Neural crest cell (in vitro differentiated cells): ENCODE measurements at regions not wholly inside any gene's neighbourhood (a gene's known extent, or its start where the extent isn't known, plus 50 kb on each side); places are given as distances from the start of the nearest gene placed in this dataset.
"Not testable (repeated sequence)": the region's sequence is repeated elsewhere in the genome, so short reads cannot be mapped to it uniquely, and the experiment has no call there.

Experiments
- DNase-seq: peaks from one replicate; pipeline ENCODE4 v3.0.0; 2021; ENCODE audit warnings: low read depth, mixed read lengths, low spot score
- H3K27ac Mint-ChIP-seq: one replicate; pipeline ENCODE4 v1.8.0; 2021; ENCODE audit warnings: mild to moderate bottlenecking, mixed read lengths; ENCODE audit not compliant: unreplicated experiment
- H3K27me3 Mint-ChIP-seq: 2 replicates; pipeline ENCODE4 v1.8.0; 2021; ENCODE audit warnings: low read depth, mild to moderate bottlenecking, mixed read lengths
- H3K36me3 Mint-ChIP-seq: 2 replicates; pipeline ENCODE4 v1.8.0; 2021; ENCODE audit warnings: low read depth, mild to moderate bottlenecking, mixed read lengths
- H3K4me1 Mint-ChIP-seq: 2 replicates; pipeline ENCODE4 v1.8.0; 2021; ENCODE audit warnings: mixed read lengths
- H3K4me3 Mint-ChIP-seq: one replicate; pipeline ENCODE4 v1.8.0; 2021; ENCODE audit warnings: mild to moderate bottlenecking, mixed read lengths
- H3K9me3 Mint-ChIP-seq: 2 replicates; pipeline ENCODE4 v1.8.0; 2021; ENCODE audit warnings: mixed read lengths
- CTCF ChIP-seq: fragments of 200-600 bp; sonication (generic); conservative IDR thresholded peaks from 2 replicates; pipeline ENCODE4 v1.5.0; 2021; ENCODE audit warnings: antibody characterized with exemption, mild to moderate bottlenecking

DNA sequence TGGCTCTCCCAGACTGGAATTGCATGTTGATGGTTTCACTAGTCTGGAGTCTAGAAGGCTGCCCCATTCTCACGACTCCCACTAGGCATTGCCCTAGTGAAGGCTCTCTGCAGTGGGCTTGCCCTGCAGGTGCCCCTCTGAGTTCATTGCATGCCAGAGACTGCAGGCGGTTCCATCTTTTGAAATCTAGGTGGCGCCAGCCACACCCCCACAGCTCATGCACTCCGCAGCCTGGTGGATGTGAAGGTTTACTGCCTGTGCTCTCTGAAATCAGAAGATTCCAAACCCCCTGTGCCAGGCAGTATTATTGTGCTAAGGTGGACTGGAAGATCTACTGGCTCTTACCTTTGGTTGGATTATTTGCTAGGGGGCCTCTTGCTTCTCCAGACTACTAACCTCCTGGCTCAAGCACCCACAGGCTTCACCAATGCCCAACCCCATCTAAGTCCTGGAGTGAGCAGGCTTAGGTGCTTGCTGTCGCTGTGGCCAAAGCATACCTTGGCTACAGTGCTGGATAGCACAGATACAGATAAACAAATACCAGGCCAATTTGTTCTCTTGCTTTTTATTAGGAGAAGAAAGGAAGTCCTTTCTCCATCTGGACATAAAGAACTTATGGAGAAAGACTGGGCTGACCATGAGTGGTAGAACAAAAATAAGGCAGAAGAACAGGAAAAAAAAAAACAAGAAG lies 83.5 kb upstream of the SIM2 start:
- Mint-ChIP-seq H3K4me3 (no peak overlapping the region), H3K9me3 (peaks cover 6% of the 10 kb centered on the region)

GRCh38 chr21:36616773-36617172 lies 82.1 kb upstream of the SIM2 start:
- not testable (repeated sequence) for H3K4me3 Mint-ChIP-seq, H3K9me3 Mint-ChIP-seq, DNase-seq, H3K27ac Mint-ChIP-seq, H3K4me1 Mint-ChIP-seq, H3K36me3 Mint-ChIP-seq
- H3K27me3 Mint-ChIP-seq = peaks cover 33% of the 10 kb centered on the region

More for the DNA sequence above, 83.5 kb upstream of the SIM2 start:
- Mint-ChIP-seq H3K4me1 (no peaks in the 10 kb centered on the region), H3K36me3 (peaks cover 3% of the 10 kb centered on the region), H3K27ac (no peak overlapping the region), H3K27me3 (peaks cover 33% of the 10 kb centered on the region)
- no peak for DNase-seq
- no peak for TF ChIP-seq CTCF

GRCh38 chr21:36621794-36622193 lies 77.1 kb upstream of the SIM2 start:
- H3K27ac Mint-ChIP-seq, H3K36me3 Mint-ChIP-seq, DNase-seq, H3K9me3 Mint-ChIP-seq, H3K4me3 Mint-ChIP-seq, H3K4me1 Mint-ChIP-seq: not testable (repeated sequence)
- H3K27me3 Mint-ChIP-seq = peaks cover 16% of the 10 kb centered on the region

DNA sequence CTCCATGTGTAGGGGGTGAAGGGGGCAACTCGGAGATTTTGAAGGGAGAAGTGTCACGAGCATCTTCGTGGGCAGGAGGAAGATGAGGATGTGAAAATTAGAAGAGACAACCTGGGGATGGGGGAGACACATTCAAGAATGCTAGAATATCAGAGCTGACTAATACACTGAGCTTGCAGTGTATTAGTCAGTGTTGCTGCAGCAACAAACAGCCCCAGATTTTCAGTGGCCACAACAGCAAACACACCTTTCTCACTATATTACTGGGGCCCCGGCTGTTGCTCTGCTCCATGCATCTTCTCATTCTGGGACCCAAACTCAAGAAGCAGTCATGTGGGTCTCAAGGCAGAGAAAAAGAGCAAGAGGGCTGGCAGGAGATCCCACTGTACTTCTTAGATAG lies 74.8 kb upstream of the SIM2 start:
- Mint-ChIP-seq H3K4me1 (no peaks in the 10 kb centered on the region), H3K36me3 (peaks cover 3% of the 10 kb centered on the region), H3K4me3 (no peak overlapping the region), H3K9me3 (peaks cover 5% of the 10 kb centered on the region), H3K27me3 (peaks cover 16% of the 10 kb centered on the region), H3K27ac (no peak overlapping the region)
- TF ChIP-seq CTCF = no peak
- DNase-seq = no peak

DNA sequence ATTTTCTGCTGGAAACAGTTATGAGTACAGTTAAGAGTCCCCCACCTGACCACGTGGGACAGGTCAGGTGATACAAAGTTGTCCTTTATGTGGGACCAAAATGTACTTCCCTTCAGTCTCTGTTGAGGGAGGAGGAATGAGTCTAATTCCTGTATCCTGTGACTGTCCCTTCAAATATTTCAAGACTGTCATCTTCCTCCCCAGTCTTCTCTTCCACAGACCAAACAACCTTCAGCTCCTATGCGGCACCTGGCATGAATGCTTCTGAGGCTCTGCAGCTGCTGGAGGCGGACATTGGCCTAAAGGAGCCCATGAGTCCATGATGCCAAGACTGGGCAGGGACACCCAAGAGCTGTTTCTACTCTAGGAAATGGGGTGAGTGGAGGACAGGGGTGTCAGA lies 72.1 kb upstream of the SIM2 start:
- Mint-ChIP-seq H3K27ac (no peak overlapping the region), H3K27me3 (peaks cover 28% of the 10 kb centered on the region), H3K9me3 (peaks cover 2% of the 10 kb centered on the region), H3K4me3 (no peak overlapping the region), H3K4me1 (no peaks in the 10 kb centered on the region), H3K36me3 (no peaks in the 10 kb centered on the region)
- TF ChIP-seq CTCF = no peak
- DNase-seq = no peak

GRCh38 chr21:36627242-36627641 lies 71.7 kb upstream of the SIM2 start:
- Mint-ChIP-seq H3K4me3 (no peak overlapping the region), H3K27ac (no peak overlapping the region), H3K4me1 (no peaks in the 10 kb centered on the region), H3K9me3 (peaks cover 2% of the 10 kb centered on the region), H3K36me3 (no peaks in the 10 kb centered on the region), H3K27me3 (peaks cover 28% of the 10 kb centered on the region)
- TF ChIP-seq CTCF = no peak
- DNase-seq = no peak
